22Rv1 (cell line): ENCODE measurements at regions not wholly inside any gene's neighbourhood (a gene's known extent, or its start where the extent isn't known, plus 50 kb on each side); places are given as distances from the start of the nearest gene placed in this dataset.

Source experiments
- H3K27ac ChIP-seq: fragments of 450-650 bp; 2 replicates; pipeline ENCODE4 v1.5.1; 2017
- ZFX ChIP-seq: fragments of 450-650 bp; IDR thresholded peaks from 2 replicates; pipeline ENCODE4 v1.6.1; 2017; ENCODE audit warnings: antibody characterized with exemption, borderline replicate concordance
- TF ChIP-seq, protein P1 (sequence below): fragments of 450-650 bp; IDR thresholded peaks from 2 replicates; pipeline ENCODE4 v1.5.1; 2017; ENCODE audit warnings: mild to moderate bottlenecking

DNA sequence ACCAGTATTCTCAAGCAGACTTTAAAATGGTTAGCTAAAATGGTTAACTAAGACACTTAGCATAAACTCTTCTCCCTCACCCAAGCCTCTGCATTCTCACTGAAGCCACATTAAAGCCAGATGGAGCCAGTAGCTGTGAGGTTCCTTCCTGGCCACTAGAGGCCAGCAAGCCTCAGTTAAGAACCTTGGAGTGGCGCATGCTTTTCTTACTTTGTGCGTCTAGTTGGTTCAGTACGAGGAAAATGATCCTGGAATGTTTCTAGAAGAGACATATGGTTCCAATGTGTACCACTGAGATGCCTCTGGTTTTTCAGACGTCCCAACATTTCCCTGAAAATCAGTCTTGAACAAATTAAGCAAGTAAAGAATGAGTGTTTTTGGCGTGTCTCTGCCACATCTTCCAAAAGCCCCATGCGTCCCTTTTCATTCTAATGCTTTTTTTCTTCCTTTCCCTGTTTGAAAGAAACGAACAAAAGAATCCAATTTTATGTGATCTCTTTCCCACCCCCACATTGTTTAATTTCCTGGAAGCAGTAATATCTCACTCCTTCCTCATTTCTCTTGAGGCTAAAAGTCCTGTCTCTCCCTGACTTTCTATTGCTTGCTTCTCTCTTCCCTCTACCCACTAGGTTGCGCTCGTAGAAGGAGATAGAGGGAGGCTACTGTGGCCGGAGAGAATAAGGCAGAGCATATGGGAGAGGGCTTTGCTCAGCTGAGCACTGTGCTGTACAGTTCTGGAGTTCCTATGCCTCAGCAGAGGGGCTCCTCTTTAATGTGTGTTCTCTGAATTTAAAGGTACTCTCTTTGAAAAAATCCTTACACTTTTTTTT lies 82.9 kb upstream of the TAB3 start:
- H3K27ac ChIP-seq = no peak overlapping the region
- TF ChIP-seq ZFX = no peak
- TF ChIP-seq, protein P1, sequence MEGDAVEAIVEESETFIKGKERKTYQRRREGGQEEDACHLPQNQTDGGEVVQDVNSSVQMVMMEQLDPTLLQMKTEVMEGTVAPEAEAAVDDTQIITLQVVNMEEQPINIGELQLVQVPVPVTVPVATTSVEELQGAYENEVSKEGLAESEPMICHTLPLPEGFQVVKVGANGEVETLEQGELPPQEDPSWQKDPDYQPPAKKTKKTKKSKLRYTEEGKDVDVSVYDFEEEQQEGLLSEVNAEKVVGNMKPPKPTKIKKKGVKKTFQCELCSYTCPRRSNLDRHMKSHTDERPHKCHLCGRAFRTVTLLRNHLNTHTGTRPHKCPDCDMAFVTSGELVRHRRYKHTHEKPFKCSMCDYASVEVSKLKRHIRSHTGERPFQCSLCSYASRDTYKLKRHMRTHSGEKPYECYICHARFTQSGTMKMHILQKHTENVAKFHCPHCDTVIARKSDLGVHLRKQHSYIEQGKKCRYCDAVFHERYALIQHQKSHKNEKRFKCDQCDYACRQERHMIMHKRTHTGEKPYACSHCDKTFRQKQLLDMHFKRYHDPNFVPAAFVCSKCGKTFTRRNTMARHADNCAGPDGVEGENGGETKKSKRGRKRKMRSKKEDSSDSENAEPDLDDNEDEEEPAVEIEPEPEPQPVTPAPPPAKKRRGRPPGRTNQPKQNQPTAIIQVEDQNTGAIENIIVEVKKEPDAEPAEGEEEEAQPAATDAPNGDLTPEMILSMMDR = peak; percentile 75

DNA sequence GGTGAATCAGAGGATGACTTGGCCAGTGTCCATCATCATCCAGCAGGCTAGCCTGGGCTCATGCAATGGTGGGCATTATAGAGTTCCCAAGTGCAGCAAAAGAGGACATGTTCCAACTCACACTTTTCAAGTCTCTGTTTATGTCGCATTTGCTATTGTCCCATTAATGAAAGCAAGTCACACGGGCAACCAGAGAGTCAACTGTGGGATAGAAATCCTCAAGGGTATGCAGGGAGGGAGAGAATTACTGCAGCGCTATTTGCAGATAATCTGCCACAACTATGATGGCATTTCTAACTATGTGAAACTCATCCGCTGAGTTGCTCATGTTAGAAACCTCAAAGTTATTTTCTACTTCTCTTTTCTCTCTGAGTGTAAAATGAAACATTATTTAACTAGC lies 78.5 kb upstream of the TAB3 start:
- H3K27ac ChIP-seq = no peak overlapping the region
- TF ChIP-seq, protein P1 = no peak
- TF ChIP-seq ZFX = no peak

DNA sequence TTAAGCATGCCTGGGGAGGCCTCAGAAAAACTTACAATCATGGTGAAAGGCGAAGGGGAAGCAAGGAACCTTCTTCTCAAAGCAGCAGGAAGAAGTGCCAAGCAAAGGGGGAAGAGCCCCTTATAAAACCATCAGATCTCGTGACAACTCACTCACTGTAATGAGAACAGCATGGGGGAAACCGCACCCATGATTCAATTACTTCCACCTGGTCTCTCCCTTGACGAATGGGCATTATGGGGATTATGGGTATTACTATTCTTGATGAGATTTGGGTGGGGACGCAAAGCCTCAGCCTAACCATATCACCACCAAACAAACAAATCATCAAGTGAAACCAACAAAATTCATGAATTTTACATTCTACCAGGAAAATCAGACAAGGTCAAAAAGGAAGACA lies 76.7 kb upstream of the TAB3 start:
- TF ChIP-seq, protein P1 = no peak
- no peak for TF ChIP-seq ZFX
- no peak overlapping the region for H3K27ac ChIP-seq

DNA sequence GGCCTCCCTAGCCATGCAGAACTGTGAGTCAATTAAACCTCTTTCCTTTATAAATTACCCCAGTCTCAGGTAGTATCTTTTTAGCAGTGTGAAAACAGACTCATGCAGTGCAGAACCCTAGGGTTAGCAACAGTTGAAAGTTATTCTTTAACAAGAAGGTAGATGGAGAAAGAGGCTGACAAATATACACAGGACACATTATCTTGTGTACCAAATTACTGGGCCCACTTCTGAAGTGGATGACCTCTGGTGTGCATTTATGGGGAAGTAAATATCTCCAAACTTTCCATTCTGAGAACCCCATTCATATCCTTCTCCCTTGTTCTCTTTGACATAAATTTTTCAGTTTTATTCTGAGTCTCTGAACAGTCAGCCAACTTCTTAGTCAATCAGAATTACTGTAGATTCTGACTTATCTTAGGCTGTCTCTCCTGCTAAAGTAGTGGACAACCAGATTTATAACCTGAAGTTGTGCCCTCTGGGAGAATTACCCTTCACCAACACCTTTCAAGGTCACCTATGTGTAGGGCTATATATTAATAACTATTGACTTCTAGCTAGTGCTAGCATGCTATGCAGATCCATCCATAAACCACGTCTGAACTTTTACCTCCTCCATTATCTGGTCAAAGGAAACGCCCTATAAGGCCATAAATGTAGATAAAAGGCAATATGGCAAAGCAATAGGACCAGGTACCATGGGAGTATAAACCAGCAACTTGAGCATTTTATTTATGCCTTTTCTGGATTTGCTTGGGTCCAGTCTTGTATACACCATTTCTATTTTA lies 72.5 kb upstream of the TAB3 start:
- no peak overlapping the region for H3K27ac ChIP-seq
- no peak for TF ChIP-seq ZFX
- TF ChIP-seq, protein P1 = no peak

DNA sequence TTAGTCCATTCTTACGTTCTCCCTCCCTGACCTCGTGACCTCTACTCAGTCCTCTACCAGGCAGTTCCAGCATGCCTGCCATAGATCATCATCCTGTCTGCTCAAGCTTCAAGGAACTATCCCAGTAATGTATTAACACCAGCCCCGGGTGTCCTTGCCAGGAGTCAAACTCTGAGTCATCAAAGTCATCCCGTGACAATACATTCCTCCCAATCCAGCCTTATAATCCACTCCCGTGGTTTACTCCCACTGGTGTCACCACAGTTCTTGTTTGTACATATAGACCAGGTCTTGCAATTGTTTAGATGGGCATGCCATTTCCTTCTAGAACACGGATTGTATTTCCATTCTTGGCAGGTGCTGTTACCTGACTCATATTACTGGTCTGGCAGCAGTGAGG lies 68.7 kb upstream of the TAB3 start:
- H3K27ac ChIP-seq = no peak overlapping the region
- TF ChIP-seq ZFX = no peak
- TF ChIP-seq, protein P1 = no peak

DNA sequence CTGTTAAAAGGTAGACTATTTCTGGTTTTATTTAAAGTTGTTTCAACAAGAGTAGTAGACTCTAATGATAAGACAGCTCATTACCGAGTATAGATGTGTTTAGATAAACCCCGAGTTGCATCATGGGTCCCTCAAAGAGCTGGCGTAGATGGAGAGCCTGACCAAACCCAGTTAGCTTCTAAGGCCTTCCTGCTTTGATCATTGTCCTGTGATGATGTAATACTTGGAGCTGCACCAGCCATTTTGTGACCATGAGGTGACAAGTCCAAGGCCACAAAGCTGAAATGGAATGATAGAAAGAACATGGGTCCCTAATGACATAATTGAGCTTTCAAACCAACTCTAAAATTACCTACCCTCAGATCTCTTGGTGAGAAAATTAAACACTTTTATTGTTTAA lies 66.6 kb upstream of the TAB3 start:
- no peak overlapping the region for H3K27ac ChIP-seq
- TF ChIP-seq, protein P1 = no peak
- TF ChIP-seq ZFX = no peak

DNA sequence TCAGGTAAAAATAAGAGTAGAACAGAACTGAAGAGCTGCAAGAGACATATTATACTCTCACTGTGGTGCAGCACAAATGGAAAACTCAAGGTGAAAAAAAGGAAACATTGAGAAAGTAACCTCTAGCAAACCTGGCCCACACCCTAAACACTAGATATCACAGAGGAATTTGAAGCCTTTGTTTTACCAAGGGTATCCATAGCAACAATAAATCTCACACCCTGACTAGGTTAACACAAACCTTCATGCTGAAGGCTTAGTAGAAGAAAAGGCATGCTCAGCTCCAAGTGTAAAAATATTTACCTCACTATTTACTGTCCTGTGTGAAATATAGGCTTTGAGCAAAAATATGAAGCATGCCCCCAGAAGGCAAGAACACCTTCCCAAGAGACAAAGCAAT lies 61.9 kb upstream of the TAB3 start:
- TF ChIP-seq ZFX = no peak
- TF ChIP-seq, protein P1 = no peak

More for the DNA sequence above, 61.9 kb upstream of the TAB3 start:
- H3K27ac ChIP-seq = no peak overlapping the region
